Fibroblast of skin of back (primary cell): ENCODE measurements at regions not wholly inside any gene's neighbourhood (a gene's known extent, or its start where the extent isn't known, plus 50 kb on each side); places are given as distances from the start of the nearest gene placed in this dataset.

Experiments used
- DNase-seq: peaks from one replicate; pipeline ENCODE4 v3.0.0-alpha.2; 2013

DNA sequence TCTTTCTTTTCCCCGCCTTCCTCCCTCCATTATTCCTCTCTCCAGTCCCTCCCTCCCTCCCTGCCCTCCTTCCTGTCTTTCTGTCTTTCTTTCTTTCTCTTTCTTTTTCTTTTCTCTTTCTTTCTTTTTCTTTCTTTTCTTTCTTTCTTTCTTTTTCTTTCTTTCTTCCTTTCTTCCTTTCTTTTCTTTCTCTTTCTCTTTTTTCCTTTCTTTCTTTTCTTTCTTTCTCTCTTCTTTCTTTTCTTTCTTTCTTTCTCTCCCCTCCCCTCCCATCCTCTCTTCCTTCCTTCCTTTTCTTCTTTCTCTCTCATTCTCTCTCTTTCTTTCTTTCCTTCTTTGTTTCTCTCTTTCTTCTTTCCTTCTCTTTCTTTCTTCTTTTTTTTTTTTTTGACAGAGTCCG lies 402.2 kb upstream of the PLXNA2 start:
- no peak for DNase-seq

DNA sequence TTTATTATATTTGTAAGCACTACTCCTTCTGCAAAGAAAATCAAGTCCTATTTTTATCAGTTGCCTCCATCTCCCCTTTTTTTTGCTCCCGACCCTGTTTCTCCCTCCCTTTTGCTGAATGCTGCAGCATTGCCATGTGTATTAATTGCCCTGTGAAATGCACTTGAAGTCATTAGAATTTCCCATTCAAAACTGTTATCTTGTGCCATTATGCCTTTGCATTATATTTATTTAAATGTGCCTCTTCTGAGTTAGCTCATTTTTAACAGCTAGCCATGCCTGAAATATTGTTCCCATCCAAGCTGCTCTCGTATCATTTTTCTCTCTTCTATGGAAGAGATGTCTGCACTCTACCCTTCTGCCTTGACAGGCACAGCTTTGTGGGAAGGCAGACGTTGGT lies 404.0 kb upstream of the PLXNA2 start:
- no peak for DNase-seq

DNA sequence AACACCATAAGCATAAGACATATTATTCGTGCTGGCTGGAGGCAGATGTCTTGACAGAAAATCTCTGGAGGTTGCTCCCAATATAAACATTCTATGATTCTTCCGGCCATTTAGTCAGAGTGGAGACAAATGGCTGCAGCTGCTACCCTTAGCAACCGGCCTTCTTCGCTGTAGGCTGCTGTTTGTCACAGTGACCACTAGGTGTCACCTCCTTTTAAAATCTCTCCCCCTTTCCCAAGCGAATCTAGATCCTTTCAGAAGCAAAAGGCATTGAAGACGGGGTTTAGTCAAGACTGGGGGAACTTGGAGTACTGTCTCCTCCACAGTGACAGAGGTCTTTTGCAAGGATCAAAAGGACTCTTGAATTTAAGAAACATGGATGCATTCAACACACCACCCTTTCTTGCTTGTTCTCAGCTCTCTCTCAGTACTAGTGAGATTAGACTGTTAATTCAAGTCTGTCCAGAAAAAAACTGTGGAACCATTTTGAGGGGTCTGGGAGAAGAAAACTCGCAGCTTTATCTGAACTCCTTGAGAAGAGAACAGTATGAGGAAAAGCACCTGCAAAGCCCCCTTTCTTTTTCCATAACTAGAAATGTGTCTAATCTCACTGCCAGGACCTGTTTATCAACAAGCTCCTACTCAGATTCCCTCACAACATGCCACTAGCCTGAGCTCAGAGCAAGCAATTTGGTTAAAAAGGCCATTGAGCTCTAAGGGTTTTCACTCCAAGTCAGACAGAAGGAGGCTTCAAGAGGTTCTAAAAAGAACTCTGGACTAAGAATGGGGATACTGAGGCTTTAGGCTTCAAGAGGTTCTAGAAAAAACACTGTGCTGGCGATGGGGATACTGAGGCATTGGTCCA lies 408.3 kb upstream of the PLXNA2 start:
- DNase-seq, result peak; percentile 69

DNA sequence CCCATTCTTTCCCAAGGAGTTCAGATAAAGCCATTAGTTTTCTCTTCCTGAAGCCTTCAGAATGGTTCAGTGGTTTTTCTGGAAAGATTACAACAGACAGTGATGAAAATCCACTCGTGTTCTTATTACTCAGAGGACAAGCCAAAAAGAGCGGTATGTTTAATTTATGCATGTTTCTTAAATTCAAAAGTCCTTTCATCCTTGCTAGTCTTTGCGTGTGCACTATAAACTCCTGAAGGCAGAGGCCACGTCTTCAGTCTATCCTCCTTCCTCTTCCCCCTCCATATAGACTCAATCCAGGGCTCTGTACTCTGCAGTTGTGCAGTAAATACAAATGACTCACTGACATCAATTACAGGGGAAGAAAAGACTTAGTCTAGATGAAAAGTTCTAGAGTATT lies 409.2 kb upstream of the PLXNA2 start:
- no peak for DNase-seq

DNA sequence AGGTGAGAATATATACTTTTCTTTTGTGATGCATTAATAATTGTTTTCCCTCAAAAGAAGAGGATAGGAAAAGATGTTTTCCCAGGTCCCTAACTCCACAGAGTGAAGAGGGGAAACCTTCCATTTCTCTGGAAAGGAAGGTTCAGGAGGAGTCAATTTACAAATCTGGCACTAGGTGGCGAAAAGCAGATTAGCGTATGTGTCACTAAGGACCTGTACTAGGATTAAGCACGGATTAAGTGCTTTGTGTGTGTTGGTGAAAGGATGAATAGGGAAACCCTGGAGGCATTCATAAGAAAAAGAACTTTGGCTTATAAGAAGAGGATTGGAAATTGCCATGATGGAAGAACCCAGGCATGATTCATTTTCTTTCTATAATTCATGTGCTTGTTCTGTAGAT lies 410.1 kb upstream of the PLXNA2 start:
- DNase-seq, result peak; percentile 28

DNA sequence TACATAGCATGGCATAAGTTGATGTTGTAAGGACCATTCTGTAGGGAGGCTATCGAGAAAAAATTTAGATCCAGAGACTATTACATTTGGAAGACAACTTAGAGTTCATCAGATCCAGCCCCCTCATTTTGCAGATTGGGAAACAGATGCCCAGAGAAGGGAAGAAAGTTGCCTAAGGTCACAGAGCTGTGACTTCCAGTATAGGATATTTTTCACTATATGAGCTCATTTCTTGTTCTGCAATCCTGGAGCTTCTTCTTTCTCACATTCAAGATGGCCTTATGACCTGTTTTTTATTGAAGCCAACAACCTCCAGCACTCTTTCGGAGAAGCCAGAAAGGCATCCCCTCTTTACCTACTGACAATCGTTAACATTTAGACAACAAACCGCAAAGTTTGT lies 421.8 kb upstream of the PLXNA2 start:
- no peak for DNase-seq

DNA sequence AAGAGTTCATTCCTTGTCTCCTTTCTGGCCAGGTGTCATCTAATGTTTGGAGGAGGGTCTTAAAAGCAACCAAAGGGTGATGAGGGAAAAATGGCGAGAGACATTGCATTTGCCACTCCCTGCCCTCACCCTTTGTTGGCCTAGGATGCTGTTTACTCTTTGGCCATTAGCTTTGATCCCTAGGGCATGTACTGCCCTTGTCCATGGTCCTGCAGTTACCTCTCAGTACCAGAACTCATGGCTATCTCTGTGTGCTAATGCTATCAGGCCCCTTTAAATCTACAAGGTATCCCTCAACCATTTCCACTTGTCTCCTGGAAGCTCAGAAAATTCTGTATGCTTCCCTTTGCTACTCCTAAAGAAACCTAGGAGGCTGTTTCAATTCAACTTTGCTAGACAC lies 424.8 kb upstream of the PLXNA2 start:
- DNase-seq, result peak; percentile 3

DNA sequence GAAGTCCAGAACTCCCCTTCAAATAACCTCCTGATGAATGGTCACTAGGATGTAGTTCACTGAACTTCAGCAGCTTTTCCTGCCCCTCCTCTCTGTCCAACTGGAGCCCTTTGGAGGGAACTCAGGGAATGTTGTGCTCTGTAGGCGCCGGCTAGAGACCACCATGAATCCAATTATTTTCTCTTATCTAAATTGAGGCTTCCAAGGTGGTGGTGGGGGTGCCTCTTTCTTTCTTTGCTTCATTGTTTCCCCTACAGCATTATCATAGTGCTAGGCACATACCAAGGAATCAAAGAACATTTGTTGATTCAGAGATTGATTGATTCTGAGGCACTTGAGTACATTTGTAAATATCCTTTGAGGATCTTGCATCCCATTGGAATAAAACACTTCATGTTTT lies 426.6 kb upstream of the PLXNA2 start:
- no peak for DNase-seq

DNA sequence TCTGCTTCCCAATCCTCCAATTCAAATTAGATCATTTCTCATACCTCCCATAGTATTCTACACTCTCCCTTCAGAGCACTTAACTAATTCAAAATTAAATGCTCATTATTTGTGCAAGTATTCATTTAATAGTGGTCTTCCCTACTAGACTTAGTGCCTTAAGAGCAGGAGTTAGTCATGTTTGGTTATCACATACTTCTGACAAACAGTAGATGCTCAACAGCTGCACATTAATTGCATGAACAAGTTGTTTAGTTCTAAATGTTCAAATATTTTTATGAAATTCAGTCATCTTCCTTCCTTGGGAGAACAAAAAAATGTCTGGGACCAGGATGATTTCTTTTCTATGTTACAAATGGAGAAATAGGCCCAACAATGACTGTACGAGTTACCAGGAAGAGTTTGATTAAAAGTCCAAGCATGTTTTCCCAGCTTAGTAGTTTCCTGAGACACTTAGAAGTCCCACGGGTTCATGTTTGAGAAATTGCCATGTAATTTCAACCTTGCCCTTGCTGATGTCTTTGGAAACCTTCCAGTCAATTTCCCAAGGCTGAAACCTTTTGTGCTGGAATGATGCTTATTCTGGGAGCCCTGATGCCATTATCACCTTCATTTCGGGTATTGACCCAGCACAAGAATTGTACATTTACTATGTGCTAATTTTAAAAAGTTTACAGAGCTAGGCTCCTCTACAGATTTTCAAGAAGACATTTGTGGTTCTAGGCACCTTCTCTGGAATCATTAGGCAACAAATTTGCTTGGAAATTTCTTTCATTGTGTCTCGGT lies 437.9 kb upstream of the PLXNA2 start:
- peak; percentile 32 for DNase-seq

DNA sequence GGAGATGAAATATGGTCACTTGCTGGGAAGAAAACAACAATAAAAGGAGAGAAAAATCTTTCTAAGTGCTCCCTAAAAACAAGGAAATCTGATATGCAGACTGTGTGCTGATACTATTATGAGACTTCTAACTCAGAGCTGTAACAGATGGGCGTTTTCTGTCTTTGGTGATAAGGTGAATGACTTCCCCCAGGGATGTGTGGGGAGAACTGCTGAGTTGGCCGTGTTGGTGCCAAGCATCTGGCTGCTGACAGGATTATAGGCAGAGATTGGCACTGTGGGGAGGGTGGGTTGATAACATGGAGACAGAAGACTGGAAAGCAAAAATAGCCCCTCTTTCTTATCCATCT lies 438.5 kb upstream of the PLXNA2 start:
- DNase-seq, result no peak

DNA sequence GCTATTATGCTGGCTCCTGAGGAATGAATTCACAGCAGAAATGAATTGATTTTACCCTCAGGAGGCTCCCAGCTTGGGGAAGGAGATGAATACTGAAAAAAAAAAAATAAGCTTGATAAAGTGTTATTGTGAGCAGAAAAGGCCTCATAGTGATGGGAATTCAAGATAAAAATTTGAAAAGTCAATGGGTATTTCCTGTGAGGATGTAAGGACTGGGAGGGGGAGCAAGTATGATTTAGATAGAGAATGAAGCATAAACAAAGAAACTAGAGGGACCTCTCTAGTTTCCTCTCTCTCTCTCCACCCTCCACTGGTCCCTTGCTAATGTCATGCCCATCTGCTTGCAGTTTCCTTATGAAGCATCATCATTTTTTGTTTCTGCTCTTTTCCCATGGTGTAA lies 439.0 kb upstream of the PLXNA2 start:
- no peak for DNase-seq

DNA sequence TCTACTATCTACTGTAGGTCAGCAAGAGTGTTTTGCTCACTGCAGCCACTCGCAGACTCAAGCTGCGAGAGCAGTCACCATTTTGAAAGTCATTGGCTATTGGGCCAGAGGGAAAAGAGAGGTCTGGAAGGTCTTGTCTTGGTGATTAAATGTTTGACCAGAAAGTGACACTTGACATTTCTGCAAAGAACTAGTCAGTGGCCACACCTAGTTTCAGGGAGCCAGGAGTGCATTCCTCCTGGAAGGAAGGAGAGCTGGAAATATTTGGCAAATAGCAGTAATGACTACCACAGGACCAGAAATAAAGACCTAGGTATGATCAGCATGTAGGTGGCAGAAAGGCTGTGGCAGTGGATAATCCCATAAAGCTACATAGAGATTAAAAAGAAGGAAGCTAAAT lies 440.0 kb upstream of the PLXNA2 start:
- no peak for DNase-seq

DNA sequence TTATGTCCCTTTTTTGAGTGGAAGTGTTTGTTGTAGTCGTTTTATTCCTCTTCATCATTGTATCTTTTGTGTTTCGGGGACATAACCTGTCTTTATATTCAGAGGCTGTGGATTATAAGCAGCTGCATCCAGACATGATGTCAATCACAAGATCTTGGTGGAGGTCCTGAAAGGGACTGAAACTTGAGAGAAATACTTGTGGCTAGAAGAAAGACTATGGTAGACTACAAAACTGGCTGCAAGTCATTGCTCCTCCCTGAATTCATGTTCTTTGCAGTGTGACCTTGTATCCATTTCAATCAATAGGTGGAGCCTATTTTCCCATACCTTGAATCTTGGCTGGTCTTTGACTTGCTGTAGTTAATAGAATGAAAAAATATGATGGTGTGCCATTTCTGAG lies 442.4 kb upstream of the PLXNA2 start:
- DNase-seq, result no peak

DNA sequence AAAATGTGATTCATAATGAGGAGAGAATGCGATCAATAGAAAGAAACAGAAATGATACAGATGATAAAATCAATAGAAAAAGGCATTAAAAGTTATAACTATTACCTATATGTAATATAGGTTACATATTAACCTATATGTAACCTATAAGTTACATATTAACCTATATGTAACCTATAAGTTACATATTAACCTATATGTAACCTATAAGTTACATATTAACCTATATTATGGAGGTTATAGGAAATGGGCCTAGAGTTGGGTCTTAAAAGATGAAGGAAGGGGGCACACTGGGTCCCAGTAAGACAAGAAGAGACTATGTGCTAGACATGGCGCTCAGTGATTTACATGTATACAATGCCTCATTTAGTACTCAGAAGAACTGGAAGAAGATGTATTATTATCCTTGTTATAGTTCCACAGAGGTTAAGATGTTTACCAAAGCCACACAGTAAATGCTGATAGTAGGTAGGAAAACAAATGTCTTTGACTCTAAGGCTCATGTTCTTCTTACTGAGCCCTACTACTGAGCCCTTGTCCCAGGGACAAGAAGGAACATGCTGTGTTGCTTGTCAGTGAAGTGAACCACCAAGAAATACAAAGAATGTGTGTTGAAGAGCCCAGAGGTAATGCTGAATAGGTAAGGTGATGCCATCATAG lies 444.6 kb upstream of the PLXNA2 start:
- DNase-seq, result no peak

DNA sequence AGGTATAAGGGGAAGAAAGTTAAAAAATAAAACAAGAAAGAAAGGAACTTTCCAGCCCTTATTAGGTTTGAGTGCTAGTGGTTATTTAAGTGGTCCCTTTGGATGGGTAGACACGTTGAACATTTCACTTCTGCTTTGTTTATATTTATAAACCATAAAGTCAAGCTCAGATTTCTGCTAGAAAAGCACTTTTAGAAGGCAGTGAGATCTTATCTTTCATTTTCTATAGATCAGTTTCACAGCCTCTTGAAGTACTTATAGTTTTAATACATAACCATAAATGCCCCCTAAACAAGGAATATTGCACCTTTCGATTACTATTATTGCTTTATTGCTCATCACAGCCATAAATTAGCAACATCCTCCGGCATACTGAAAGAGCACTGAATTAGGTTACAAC lies 446.8 kb upstream of the PLXNA2 start:
- no peak for DNase-seq

DNA sequence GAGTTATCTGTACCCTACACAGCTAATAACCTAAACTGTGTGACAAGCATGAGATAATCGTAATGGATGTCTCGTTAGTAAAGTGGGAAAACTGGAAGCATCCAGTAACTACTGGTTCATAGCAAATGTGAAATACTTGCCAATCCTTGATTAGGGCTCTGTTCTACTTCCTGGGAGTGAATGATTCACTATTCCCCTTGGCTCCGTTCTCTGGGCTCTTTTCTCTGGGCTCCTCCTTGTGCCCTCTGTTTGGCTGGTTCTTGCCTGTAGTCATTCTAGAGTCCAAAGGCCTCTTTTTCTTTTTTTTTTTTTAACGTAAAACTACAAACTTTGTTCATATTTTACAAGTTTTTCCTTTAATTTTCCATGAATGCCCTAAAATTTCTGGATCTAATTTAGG lies 465.8 kb upstream of the PLXNA2 start:
- no peak for DNase-seq

DNA sequence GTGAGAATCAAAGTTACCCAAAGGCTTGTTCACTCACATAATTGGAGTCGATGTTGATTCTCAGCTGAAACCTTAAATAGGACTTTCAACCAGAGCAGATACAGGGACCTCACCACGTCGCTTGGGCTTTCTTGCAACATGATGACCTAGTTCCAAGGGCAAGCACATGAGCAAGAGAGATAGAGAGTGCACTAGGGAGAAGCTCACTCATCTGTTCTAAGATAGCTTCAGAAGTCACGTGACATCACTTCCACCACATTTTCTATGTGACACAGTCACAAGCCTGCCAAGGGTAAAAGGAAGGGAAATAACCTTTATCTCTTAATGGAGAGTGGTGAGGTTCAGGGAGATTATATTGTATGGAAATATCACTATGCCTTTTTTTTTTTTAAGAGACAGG lies 470.1 kb upstream of the PLXNA2 start:
- no peak for DNase-seq

DNA sequence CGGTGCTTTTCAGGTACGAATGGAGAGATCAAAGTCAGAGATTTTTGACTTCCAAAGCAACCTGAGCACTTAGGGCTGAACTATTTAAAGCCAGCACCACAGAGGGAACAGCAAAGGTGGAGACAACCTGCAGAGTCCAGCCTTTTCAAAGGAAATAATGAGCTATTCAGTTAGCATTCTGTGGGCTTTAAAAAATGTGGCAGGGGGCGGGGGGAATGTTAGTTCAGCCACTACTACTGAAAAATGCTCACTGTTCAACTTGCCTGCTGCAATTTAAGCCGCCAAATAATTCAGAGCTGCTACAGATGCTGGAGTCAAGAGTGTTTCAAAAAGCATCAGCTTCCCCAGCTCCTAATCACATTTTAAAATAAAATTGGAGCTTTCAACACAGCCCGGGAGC lies 473.3 kb upstream of the PLXNA2 start:
- DNase-seq, result no peak

DNA sequence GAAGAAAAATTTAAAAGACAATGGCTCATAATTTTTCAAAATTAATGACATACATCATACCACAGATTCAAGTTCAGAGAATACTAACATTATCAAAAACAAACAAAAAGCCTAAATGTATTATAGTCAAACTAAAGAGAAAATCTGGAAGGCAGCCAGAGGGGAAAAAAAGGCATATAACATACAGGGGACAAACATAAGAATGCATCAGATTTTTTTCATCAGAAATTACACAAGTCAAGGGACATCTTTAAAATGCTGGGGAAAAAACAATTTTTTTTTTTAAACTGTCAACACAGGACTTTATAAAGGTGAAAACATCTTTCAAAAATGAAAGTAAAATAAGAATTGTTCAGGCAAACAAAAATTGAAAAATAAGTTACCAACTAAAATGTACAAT lies 478.4 kb upstream of the PLXNA2 start:
- DNase-seq, result no peak

DNA sequence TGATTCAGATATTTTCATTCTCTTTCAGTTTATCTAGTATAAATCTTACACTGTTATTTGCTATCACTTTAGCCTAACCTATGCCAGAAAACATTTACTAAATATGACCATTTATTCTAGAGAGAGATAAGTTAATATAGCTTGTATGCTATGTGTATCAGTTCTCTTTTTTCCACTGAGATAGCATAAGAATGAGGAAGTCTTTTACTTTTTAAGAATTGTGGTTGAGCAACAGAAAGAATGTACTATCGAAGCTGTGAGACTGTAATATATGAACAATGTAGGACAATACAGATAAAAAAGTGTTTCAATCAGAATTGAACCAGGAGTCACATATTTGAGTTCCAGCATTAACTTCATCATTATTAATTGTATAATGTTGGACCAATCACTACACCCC lies 479.9 kb upstream of the PLXNA2 start:
- no peak for DNase-seq

DNA sequence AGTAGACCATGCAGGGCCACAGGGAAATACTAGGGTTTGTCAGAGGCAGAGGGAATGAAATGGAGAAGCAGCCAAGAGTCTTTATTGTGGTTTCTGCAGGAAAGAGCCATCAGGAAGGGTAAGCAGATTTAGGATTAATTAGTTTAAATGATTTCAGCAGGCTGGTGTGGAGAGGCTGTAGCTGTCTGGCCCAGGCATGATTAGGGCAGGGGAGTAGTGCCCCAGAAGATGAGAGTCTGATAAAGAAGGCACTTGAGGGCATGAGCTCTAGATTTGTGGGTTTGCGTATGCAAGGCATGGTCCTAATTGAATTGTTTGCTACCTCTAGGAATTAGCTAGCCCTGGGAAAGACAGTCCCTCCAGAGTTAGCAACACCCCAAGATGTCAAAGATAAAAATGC lies 484.6 kb upstream of the PLXNA2 start:
- no peak for DNase-seq

DNA sequence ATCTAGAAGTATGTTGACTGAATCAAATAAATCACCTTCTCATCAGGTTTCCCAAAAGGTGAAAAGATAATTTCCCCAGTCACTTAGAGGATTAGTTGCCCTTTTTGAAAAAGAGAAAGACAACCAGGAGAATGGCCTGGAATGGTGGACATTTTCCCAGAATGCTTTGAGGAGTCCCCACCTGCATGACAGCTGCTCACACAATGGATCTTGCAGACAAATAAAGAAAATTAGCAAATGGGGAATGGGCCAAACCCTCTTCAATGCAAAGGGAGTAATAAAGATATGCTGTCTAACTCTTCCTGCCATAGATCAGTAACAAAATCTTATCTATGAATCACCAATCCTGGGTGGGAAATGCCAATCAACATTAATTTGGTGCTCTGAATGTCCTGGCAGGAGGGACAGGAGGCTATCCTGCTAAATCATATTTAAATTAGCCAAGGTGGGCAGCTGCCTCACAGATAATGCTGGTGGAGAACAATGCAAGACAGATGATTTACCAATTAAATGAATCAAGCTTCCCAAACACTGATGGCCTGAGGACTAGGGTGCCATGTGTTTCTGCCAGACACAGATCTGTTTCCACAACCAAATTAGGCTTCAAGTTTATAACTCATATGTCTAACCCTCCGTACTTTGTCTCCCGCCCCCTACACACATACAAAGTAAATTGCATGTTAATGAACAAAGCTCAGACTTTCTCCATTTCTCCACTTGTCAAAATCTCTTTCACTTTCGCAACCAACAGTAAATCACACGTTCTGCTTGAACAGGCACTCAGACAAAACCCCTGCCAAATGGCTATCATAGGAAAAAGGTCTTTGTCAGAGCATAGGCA lies 488.0 kb upstream of the PLXNA2 start:
- DNase-seq, result no peak

DNA sequence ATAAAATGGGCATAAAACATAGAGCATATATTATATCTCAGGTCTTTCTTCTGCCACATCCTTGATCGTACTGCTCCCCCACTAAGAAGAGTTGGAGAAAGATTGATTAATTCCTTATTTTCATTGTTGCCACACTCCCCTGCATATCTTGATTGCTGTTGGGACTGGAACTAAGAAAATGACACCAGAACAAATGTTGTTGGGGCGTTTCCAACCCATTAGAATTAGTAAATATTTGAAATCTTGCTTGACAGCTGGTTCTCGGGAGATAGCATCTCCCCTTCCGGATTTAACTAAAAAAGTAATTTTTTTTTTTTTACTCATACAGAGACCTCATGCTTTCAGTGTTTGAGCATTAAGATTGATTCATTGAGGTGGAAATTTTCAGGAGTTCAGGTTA lies 493.0 kb upstream of the PLXNA2 start:
- no peak for DNase-seq
